SHP77 treated with DMSO at 0.1 percent for 48 hours (cell line): ENCODE measurements at regions not wholly inside any gene's neighbourhood (a gene's known extent, or its start where the extent isn't known, plus 50 kb on each side); places are given as distances from the start of the nearest gene placed in this dataset.

Experiments used
- DNase-seq: peaks from one replicate; lab custom pipeline; 2025; lab: John Stamatoyannopoulos, UW

GRCh38 chr15:93420477-93420876, 331.5 kb upstream of the RGMA start:
- no peak for DNase-seq

- no peak for DNase-seq
Measured at GRCh38 chr15:93420050-93420452, 331.0 kb upstream of the RGMA start.

- no peak for DNase-seq
Measured at GRCh38 chr15:93418566-93418965, 329.6 kb upstream of the RGMA start.

- DNase-seq, result no peak
Measured at GRCh38 chr15:93417631-93418030, 328.6 kb upstream of the RGMA start.

- no peak for DNase-seq
Measured at GRCh38 chr15:93417156-93417555, 328.1 kb upstream of the RGMA start.

- DNase-seq, result no peak
Measured at GRCh38 chr15:93415576-93415975, 326.6 kb upstream of the RGMA start.

GRCh38 chr15:93414576-93415231, 325.7 kb upstream of the RGMA start:
- no peak for DNase-seq

- no peak for DNase-seq
Measured at GRCh38 chr15:93413745-93414144, 324.7 kb upstream of the RGMA start.

- DNase-seq, result no peak
Measured at GRCh38 chr15:93399121-93399520, 310.1 kb upstream of the RGMA start.

GRCh38 chr15:93389211-93389610, 300.2 kb upstream of the RGMA start:
- DNase-seq, result no peak

GRCh38 chr15:93384886-93385285, 295.9 kb upstream of the RGMA start:
- DNase-seq, result no peak

GRCh38 chr15:93382200-93382820, 293.3 kb upstream of the RGMA start:
- DNase-seq, result no peak

GRCh38 chr15:93378558-93378957, 289.5 kb upstream of the RGMA start:
- no peak for DNase-seq

- no peak for DNase-seq
Measured at GRCh38 chr15:93372865-93373223, 283.8 kb upstream of the RGMA start.

- DNase-seq, result no peak
Measured at GRCh38 chr15:93372208-93372864, 283.3 kb upstream of the RGMA start.

- no peak for DNase-seq
Measured at GRCh38 chr15:93366387-93367100, 277.5 kb upstream of the RGMA start.

- no peak for DNase-seq
Measured at GRCh38 chr15:93362821-93363220, 273.8 kb upstream of the RGMA start.

- no peak for DNase-seq
Measured at GRCh38 chr15:93362203-93362602, 273.2 kb upstream of the RGMA start.

- no peak for DNase-seq
Measured at GRCh38 chr15:93361703-93362102, 272.7 kb upstream of the RGMA start.

- DNase-seq, result no peak
Measured at GRCh38 chr15:93360976-93361375, 272.0 kb upstream of the RGMA start.

GRCh38 chr15:93360318-93360717, 271.3 kb upstream of the RGMA start:
- no peak for DNase-seq

- peak; percentile 5 for DNase-seq
Measured at GRCh38 chr15:93359425-93360131, 270.6 kb upstream of the RGMA start.
